SK-N-SH (cell line): ENCODE measurements at regions not wholly inside any gene's neighbourhood (a gene's known extent, or its start where the extent isn't known, plus 50 kb on each side); places are given as distances from the start of the nearest gene placed in this dataset.

ENCODE experiments used
- CTCF ChIA-PET: fragments of 300-600, 350-600 bp; formaldehyde crosslinking; extraction: SDS; loops from one replicate; lab custom pipeline; 2021; lab: Yijun Ruan, JAX
- POLR2A ChIA-PET: fragments of 350-600 bp; sonication (Branson Sonifier 250); formaldehyde crosslinking; extraction: SDS; loops from one replicate; lab custom pipeline; 2020; ENCODE audit warnings: antibody characterized with exemption, inconsistent platforms; lab: Yijun Ruan, JAX
- DNase-seq: peaks from one replicate; pipeline ENCODE4 v3.0.0; 2012
- H2AFZ ChIP-seq: fragments of 200-600 bp; sonication (generic); 2 replicates; pipeline ENCODE4 v1.8.1; 2016; ENCODE audit warnings: antibody characterized with exemption, mild to moderate bottlenecking, low read depth
- H3F3A ChIP-seq: fragments of 200-600 bp; sonication (generic); replicated peaks from 2 replicates; pipeline ENCODE3; 2016; ENCODE audit warnings: antibody characterized with exemption, mild to moderate bottlenecking; ENCODE audit not compliant: insufficient read depth
- H3K27ac ChIP-seq, 2 experiments: fragments of 200-500 bp in 1 of 2; fragments of 200-600 bp in 1 of 2; sonication (Bioruptor generic) in 1 of 2; sonication (generic), shearing (Covaris generic) in 1 of 2; 2 replicates each; pipeline versions ENCODE4 v1.5.1 to v1.6.1; 2014 to 2016; ENCODE audit warnings: low read depth in 2 of 2, inconsistent platforms in 1 of 2, low read length in 1 of 2, mild to moderate bottlenecking in 1 of 2, mixed read lengths in 1 of 2
- H3K27me3 ChIP-seq: fragments of 200-600 bp; sonication (generic), shearing (Covaris generic); 2 replicates; pipeline ENCODE4 v1.6.1; 2016; ENCODE audit warnings: mixed run types; ENCODE audit not compliant: insufficient read depth
- H3K36me3 ChIP-seq, 2 experiments: fragments of 200-500 bp in 1 of 2; fragments of 200-600 bp in 1 of 2; sonication (Bioruptor generic) in 1 of 2; sonication (generic) in 1 of 2; replicated peaks in 1 of 2; 2 replicates each; pipeline versions ENCODE3 to v1.5.1; 2014 to 2016; ENCODE audit warnings: low read length in 1 of 2, mild to moderate bottlenecking in 1 of 2; ENCODE audit not compliant: insufficient read depth in 2 of 2, control insufficient read depth in 1 of 2
- H3K4me1 ChIP-seq, 2 experiments: fragments of 200-500 bp in 1 of 2; fragments of 200-600 bp in 1 of 2; sonication (Bioruptor generic) in 1 of 2; sonication (generic), shearing (Covaris generic) in 1 of 2; 2 replicates each; pipeline versions ENCODE4 v1.5.1 to v1.6.1; 2014 to 2016; ENCODE audit warnings: low read depth in 1 of 2, low read length in 1 of 2, mixed run types in 1 of 2; ENCODE audit not compliant: insufficient read depth in 2 of 2, control insufficient read depth in 1 of 2
- H3K4me2 ChIP-seq: fragments of 200-600 bp; sonication (generic), shearing (Covaris generic); 2 replicates; pipeline ENCODE4 v1.6.1; 2017; ENCODE audit warnings: mixed run types
- H3K4me3 ChIP-seq, 2 experiments: fragments of 200-500 bp in 1 of 2; fragments of 200-600 bp in 1 of 2; sonication (Bioruptor generic) in 1 of 2; sonication (generic), shearing (Covaris generic) in 1 of 2; 2 replicates each; pipeline versions ENCODE4 v1.5.1 to v1.8.1; 2014 to 2016; ENCODE audit warnings: low read depth in 2 of 2, inconsistent platforms in 1 of 2, low read length in 1 of 2, mild to moderate bottlenecking in 1 of 2, mixed read lengths in 1 of 2, moderate library complexity in 1 of 2
- H3K79me2 ChIP-seq: fragments of 200-600 bp; sonication (generic); 2 replicates; pipeline ENCODE4 v1.8.1; 2017; ENCODE audit warnings: mild to moderate bottlenecking; ENCODE audit not compliant: insufficient read depth
- H3K9ac ChIP-seq: fragments of 200-600 bp; sonication (generic); 2 replicates; pipeline ENCODE4 v1.6.1; 2017; ENCODE audit warnings: mixed run types
- H3K9me2 ChIP-seq: fragments of 200-600 bp; sonication (generic); 2 replicates; pipeline ENCODE4 v1.6.1; 2017; ENCODE audit warnings: mixed run types
- H3K9me3 ChIP-seq: fragments of 200-600 bp; sonication (generic); 2 replicates; pipeline ENCODE4 v1.6.1; 2017; ENCODE audit warnings: mixed run types, mild to moderate bottlenecking, moderate library complexity
- H4K20me1 ChIP-seq: fragments of 200-600 bp; sonication (generic); 2 replicates; pipeline ENCODE4 v1.6.1; 2017; ENCODE audit warnings: mild to moderate bottlenecking, mixed run types; ENCODE audit not compliant: insufficient read depth
- CHD2 ChIP-seq: fragments of 150-350 bp; IDR thresholded peaks from 2 replicates; pipeline ENCODE4 v1.6.1; 2018; ENCODE audit warnings: low read length; ENCODE audit not compliant: partially characterized antibody
- ELF1 ChIP-seq: IDR thresholded peaks from 2 replicates; pipeline ENCODE4 v1.4.0; 2012
- EP300 ChIP-seq, 2 experiments: IDR thresholded peaks; 2 replicates each; pipeline versions ENCODE4 v1.4.0 to v1.6.1; 2012; ENCODE audit warnings: borderline replicate concordance in 1 of 2, low read depth in 1 of 2, low read length in 1 of 2
- FOXJ3 ChIP-seq: sonication (generic); formaldehyde crosslinking; IDR thresholded peaks from 2 replicates; pipeline ENCODE4 v1.5.1; 2020; ENCODE audit warnings: mild to moderate bottlenecking, missing genetic modification reagents
- FOXM1 ChIP-seq: IDR thresholded peaks from 2 replicates; pipeline ENCODE4 v1.4.0; 2012; ENCODE audit warnings: low read depth, mild to moderate bottlenecking
- IRF3 ChIP-seq: fragments of 150-350 bp; IDR thresholded peaks from 2 replicates; pipeline ENCODE4 v1.6.1; 2016; ENCODE audit warnings: mild to moderate bottlenecking, low read depth, low read length
- JUND ChIP-seq: IDR thresholded peaks from 2 replicates; pipeline ENCODE4 v1.4.0; 2012
- MAX ChIP-seq: IDR thresholded peaks from 2 replicates; pipeline ENCODE4 v1.4.0; 2012; ENCODE audit warnings: low read depth
- MXI1 ChIP-seq: IDR thresholded peaks from 2 replicates; pipeline ENCODE4 v1.6.1; 2012; ENCODE audit warnings: mild to moderate bottlenecking, low read depth, low read length, improper control_type of control experiment
- POLR2AphosphoS5 ChIP-seq: IDR thresholded peaks from 2 replicates; pipeline ENCODE4 v1.6.1; 2012; ENCODE audit warnings: low read depth, low read length
- RAD21 ChIP-seq: IDR thresholded peaks from 2 replicates; pipeline ENCODE4 v1.6.1; 2012; ENCODE audit warnings: mild to moderate bottlenecking, low read length
- REST ChIP-seq: IDR thresholded peaks from 2 replicates; pipeline ENCODE4 v1.6.1; 2012; ENCODE audit warnings: mild to moderate bottlenecking, low read depth, low read length, moderate library complexity
- RFX5 ChIP-seq: IDR thresholded peaks from 2 replicates; pipeline ENCODE4 v1.6.1; 2012; ENCODE audit warnings: mild to moderate bottlenecking, improper control_type of control experiment, low read length
- SMC3 ChIP-seq: IDR thresholded peaks from 2 replicates; pipeline ENCODE4 v1.6.1; 2012; ENCODE audit warnings: low read depth, low read length, improper control_type of control experiment
- TEAD4 ChIP-seq: IDR thresholded peaks from 2 replicates; pipeline ENCODE4 v1.4.0; 2012; ENCODE audit warnings: mild to moderate bottlenecking, borderline replicate concordance; ENCODE audit not compliant: insufficient read depth
- USF1 ChIP-seq: IDR thresholded peaks from 2 replicates; pipeline ENCODE4 v1.4.0; 2012; ENCODE audit warnings: low read depth, borderline replicate concordance
- YY1 ChIP-seq: IDR thresholded peaks from 2 replicates; pipeline ENCODE4 v1.4.0; 2012; ENCODE audit warnings: low read depth, mild to moderate bottlenecking
- WGBS: methylation state at CpG from one replicate; pipeline ENCODE4 v1.1.6; 2017; ENCODE audit warnings: low lambda C conversion rate; 5-methylcytosine and 5-hydroxymethylcytosine counted together

- Histone ChIP-seq H3K9me2 (no peaks in the 10 kb centered on the region), H4K20me1 (no peaks in the 10 kb centered on the region), H3K4me3 (no peak overlapping the region), H3K4me1 (no peaks in the 10 kb centered on the region), H3K27me3 (no peaks in the 10 kb centered on the region), H3K9ac (no peak overlapping the region), H3K27ac (no peak overlapping the region), H3K4me2 (no peak overlapping the region), H3K9me3 (no peaks in the 10 kb centered on the region), H2AFZ (0 out of 2 replicates have a peak overlapping the region, but pooled peaks have one; percentile 0), H3K79me2 (no peaks in the 10 kb centered on the region), H3K36me3 (no peaks in the 10 kb centered on the region), H3F3A (no peaks in the 10 kb centered on the region)
- ChIA-PET POLR2A (no interaction called here), CTCF (no interaction called here)
- 5% methylated on average over 5 of the region's 5 CpGs for WGBS
- TF ChIP-seq RAD21 (no peak), EP300 (IDR thresholded peaks at IDR 0.05; ENCODE audit: borderline replicate concordance in 1 of 2, low read depth in 1 of 2, low read length in 1 of 2) (no peak), MAX (no peak), SMC3 (no peak), REST (no peak), RFX5 (no peak), USF1 (no peak), ELF1 (no peak), MXI1 (no peak), FOXM1 (no peak), POLR2AphosphoS5 (no peak)
- no peak for DNase-seq
These were observed 612.3 kb upstream of the SLITRK5 start for GRCh38 chr13:87058786-87059329.

- no peaks in the 10 kb centered on the region for H4K20me1 ChIP-seq
- peak overlapping the region; percentile 49; the same call in 1 of the 2 replicates for H2AFZ ChIP-seq
- no peaks in the 10 kb centered on the region for H3K9me2 ChIP-seq
- H3K9me3 ChIP-seq, result no peaks in the 10 kb centered on the region
- H3K36me3 ChIP-seq, result no peaks in the 10 kb centered on the region
- no peaks in the 10 kb centered on the region for H3F3A ChIP-seq
- no peaks in the 10 kb centered on the region for H3K79me2 ChIP-seq
- no peak overlapping the region for H3K4me2 ChIP-seq
- H3K27ac ChIP-seq, result no peak overlapping the region
- no peak overlapping the region for H3K9ac ChIP-seq
- WGBS, result 59% methylated on average over 26 of the region's 34 CpGs
- H3K4me1 ChIP-seq, result no peaks in the 10 kb centered on the region
- no peak for DNase-seq
- ChIA-PET POLR2A (no interaction called here), CTCF (no interaction called here)
- H3K27me3 ChIP-seq, result no peaks in the 10 kb centered on the region; the same call in 1 of the 2 replicates
- H3K4me3 ChIP-seq, result no peak overlapping the region
- TF ChIP-seq IRF3 (no peak), YY1 (no peak), FOXJ3 (CRISPR knock-in tag) (no peak), TEAD4 (no peak), SMC3 (no peak), REST (no peak), CHD2 (no peak), MXI1 (no peak), POLR2AphosphoS5 (no peak), JUND (no peak)
These were observed 592.0 kb upstream of the SLITRK5 start for GRCh38 chr13:87078947-87079795.
